Prostate gland (tissue), 2 donors: ENCODE measurements at regions not wholly inside any gene's neighbourhood (a gene's known extent, or its start where the extent isn't known, plus 50 kb on each side); places are given as distances from the start of the nearest gene placed in this dataset.

Source experiments
- POLR2A ChIP-seq: fragments of 450-650 bp; IDR thresholded peaks from one replicate; pipeline ENCODE4 v1.6.1; 2016; ENCODE audit warnings: antibody characterized with exemption, mild to moderate bottlenecking
- POLR2AphosphoS5 ChIP-seq: sonication (generic); formaldehyde crosslinking; IDR thresholded peaks from one replicate; pipeline ENCODE4 v1.6.1; 2017; ENCODE audit warnings: antibody characterized with exemption
- TF ChIP-seq, protein P1 (sequence below), 4 experiments: fragments of 200-600 bp in 2 of 4; fragments of 450-650 bp in 2 of 4; sonication (generic) in 2 of 4; IDR thresholded peaks; 1 replicate in 3 of 4; 2 replicates in 1 of 4; pipeline ENCODE4 v1.5.1; 2016 to 2019; ENCODE audit warnings: antibody characterized with exemption in 4 of 4, mild to moderate bottlenecking in 2 of 4, moderate library complexity in 2 of 4

DNA sequence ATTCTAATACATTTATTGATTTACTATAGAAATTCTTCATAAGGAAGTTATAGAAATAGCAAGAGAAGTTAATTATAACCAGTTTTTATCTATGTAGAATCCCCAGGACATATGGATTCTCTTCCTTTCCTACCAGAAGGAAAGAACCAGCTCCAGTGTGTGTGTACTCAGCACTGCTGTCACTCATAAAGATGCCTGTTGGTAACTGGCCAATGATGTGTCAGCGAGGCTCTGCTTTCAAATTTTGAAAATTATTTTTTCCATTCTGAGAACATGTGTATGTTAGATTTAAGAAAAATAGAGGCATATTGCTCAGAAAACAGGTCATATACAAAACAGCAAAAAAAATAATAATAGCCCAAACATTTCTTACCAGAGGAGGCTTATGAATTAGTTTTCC lies 814.8 kb upstream of the IGFBP7 start:
- TF ChIP-seq, protein P1, sequence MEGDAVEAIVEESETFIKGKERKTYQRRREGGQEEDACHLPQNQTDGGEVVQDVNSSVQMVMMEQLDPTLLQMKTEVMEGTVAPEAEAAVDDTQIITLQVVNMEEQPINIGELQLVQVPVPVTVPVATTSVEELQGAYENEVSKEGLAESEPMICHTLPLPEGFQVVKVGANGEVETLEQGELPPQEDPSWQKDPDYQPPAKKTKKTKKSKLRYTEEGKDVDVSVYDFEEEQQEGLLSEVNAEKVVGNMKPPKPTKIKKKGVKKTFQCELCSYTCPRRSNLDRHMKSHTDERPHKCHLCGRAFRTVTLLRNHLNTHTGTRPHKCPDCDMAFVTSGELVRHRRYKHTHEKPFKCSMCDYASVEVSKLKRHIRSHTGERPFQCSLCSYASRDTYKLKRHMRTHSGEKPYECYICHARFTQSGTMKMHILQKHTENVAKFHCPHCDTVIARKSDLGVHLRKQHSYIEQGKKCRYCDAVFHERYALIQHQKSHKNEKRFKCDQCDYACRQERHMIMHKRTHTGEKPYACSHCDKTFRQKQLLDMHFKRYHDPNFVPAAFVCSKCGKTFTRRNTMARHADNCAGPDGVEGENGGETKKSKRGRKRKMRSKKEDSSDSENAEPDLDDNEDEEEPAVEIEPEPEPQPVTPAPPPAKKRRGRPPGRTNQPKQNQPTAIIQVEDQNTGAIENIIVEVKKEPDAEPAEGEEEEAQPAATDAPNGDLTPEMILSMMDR (IDR thresholded peaks at IDR 0.05): no peak
- TF ChIP-seq POLR2A (no peak), POLR2AphosphoS5 (no peak)
